Mammary epithelial cell (primary cell): ENCODE measurements at regions not wholly inside any gene's neighbourhood (a gene's known extent, or its start where the extent isn't known, plus 50 kb on each side); places are given as distances from the start of the nearest gene placed in this dataset.

Experiments used
- CTCF ChIP-seq, 2 donors: IDR thresholded peaks in 1 of 2; conservative IDR thresholded peaks in 1 of 2; 2 replicates each; pipeline ENCODE4 v1.5.1; 2011 to 2012; ENCODE audit warnings: inconsistent platforms in 2 of 2, low read length in 2 of 2, mild to moderate bottlenecking in 2 of 2, control low read depth in 1 of 2, low read depth in 1 of 2; ENCODE audit not compliant: insufficient read depth in 1 of 2; ENCODE audit errors: extremely low read depth in 1 of 2
- EZH2 ChIP-seq: IDR thresholded peaks from 2 replicates; pipeline ENCODE4 v1.6.1; 2012; ENCODE audit warnings: low read length, inconsistent platforms, borderline replicate concordance

GRCh38 chr2:57313678-57314077 lies 732.9 kb upstream of the VRK2 start:
- TF ChIP-seq CTCF (conservative IDR thresholded peaks at IDR 0.05 in 1 of 2, IDR thresholded peaks at IDR 0.05 in 1 of 2; ENCODE audit: extremely low read depth in 1 of 2, insufficient read depth in 1 of 2, low read depth in 1 of 2, low read length in 2 of 2) (no peak), EZH2 (no peak)
